Fibroblast of lung (primary cell): ENCODE measurements at regions not wholly inside any gene's neighbourhood (a gene's known extent, or its start where the extent isn't known, plus 50 kb on each side); places are given as distances from the start of the nearest gene placed in this dataset.

Source experiments
- EZH2 ChIP-seq: IDR thresholded peaks from 2 replicates; pipeline ENCODE4 v1.5.1; 2012; ENCODE audit warnings: low read length, control low read depth, mild to moderate bottlenecking; ENCODE audit errors: missing control alignments
- TF ChIP-seq, protein P1 (sequence below), 2 donors: IDR thresholded peaks in 1 of 2; conservative IDR thresholded peaks in 1 of 2; 1 replicate in 1 of 2; 2 replicates in 1 of 2; pipeline ENCODE4 v1.5.1; 2011 to 2012; ENCODE audit warnings: low read length in 2 of 2, control low read depth in 1 of 2, inconsistent platforms in 1 of 2, low read depth in 1 of 2, mild to moderate bottlenecking in 1 of 2

DNA sequence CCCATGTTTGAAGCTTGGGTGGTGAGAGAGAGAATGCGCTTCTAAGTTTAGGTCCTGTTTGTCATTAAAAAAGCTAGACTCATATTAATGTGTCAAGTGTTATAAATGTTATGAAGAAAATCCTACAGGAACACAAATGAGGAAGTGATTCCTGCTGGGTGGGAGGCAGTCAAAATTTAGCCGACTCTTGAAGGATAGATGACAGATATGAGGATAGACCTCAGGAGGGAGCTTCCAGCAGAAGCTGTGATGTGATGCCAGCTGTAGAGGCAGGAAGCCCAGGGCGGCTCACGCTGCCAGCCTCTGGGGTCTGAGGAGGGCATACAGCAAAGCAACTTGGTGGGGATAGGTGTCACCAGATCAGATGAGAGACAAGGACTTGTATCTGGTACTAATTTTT, 74.7 kb upstream of the ADAMTS16 start:
- TF ChIP-seq, protein P1, sequence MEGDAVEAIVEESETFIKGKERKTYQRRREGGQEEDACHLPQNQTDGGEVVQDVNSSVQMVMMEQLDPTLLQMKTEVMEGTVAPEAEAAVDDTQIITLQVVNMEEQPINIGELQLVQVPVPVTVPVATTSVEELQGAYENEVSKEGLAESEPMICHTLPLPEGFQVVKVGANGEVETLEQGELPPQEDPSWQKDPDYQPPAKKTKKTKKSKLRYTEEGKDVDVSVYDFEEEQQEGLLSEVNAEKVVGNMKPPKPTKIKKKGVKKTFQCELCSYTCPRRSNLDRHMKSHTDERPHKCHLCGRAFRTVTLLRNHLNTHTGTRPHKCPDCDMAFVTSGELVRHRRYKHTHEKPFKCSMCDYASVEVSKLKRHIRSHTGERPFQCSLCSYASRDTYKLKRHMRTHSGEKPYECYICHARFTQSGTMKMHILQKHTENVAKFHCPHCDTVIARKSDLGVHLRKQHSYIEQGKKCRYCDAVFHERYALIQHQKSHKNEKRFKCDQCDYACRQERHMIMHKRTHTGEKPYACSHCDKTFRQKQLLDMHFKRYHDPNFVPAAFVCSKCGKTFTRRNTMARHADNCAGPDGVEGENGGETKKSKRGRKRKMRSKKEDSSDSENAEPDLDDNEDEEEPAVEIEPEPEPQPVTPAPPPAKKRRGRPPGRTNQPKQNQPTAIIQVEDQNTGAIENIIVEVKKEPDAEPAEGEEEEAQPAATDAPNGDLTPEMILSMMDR (conservative IDR thresholded peaks at IDR 0.05 in 1 of 2, IDR thresholded peaks at IDR 0.05 in 1 of 2; ENCODE audit: low read depth in 1 of 2, low read length in 2 of 2) = no peak
- no peak for TF ChIP-seq EZH2
